ENCODE measurements at regions not wholly inside any gene's neighbourhood (a gene's known extent, or its start where the extent isn't known, plus 50 kb on each side); places are given as distances from the start of the nearest gene placed in this dataset.

DNA sequence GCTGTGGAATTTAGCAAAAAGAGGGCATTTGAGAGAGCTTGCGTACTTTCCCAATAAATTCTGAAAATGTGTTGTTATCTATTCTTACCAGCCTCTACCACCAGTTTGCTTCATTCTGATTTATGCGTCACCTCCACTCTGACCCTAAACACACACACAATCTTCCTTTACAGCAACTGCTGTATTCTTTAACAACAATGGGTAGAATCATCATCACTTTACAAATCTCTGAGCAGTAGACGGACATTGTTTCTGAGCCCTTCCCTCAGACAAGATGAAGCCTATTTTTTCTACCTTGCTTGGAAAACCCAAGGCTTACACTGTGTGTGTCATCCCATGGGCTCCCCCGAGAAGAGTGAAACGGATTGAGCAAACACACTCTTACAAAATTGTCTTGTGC, 83.1 kb upstream of the RASA1 start:
- no peaks in the 10 kb centered on the region for H3K27me3 ChIP-seq
- no peak overlapping the region for H3K27ac ChIP-seq

GRCh38 chr5:87185838-87186237, 81.8 kb upstream of the RASA1 start:
- no peak for DNase-seq (ENCODE audit: low read depth in 1 of 2, low spot score in 1 of 2)
- no peaks in the 10 kb centered on the region for H3K36me3 ChIP-seq
- TF ChIP-seq, protein P1, sequence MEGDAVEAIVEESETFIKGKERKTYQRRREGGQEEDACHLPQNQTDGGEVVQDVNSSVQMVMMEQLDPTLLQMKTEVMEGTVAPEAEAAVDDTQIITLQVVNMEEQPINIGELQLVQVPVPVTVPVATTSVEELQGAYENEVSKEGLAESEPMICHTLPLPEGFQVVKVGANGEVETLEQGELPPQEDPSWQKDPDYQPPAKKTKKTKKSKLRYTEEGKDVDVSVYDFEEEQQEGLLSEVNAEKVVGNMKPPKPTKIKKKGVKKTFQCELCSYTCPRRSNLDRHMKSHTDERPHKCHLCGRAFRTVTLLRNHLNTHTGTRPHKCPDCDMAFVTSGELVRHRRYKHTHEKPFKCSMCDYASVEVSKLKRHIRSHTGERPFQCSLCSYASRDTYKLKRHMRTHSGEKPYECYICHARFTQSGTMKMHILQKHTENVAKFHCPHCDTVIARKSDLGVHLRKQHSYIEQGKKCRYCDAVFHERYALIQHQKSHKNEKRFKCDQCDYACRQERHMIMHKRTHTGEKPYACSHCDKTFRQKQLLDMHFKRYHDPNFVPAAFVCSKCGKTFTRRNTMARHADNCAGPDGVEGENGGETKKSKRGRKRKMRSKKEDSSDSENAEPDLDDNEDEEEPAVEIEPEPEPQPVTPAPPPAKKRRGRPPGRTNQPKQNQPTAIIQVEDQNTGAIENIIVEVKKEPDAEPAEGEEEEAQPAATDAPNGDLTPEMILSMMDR (IDR thresholded peaks at IDR 0.05; ENCODE audit: low read depth, low read length): no peak
- no peak overlapping the region for H3K27ac ChIP-seq
- H3K9me3 ChIP-seq (ENCODE audit: low read depth): no peaks in the 10 kb centered on the region
- no peaks in the 10 kb centered on the region for H3K4me1 ChIP-seq (ENCODE audit: low read depth)
- H3K27me3 ChIP-seq: no peaks in the 10 kb centered on the region
- no peak overlapping the region for H3K4me3 ChIP-seq

More for the DNA sequence above, 83.1 kb upstream of the RASA1 start:
- Histone ChIP-seq H3K4me1 (ENCODE audit: low read depth) (no peaks in the 10 kb centered on the region), H3K9me3 (ENCODE audit: low read depth) (no peaks in the 10 kb centered on the region), H3K4me3 (no peak overlapping the region), H3K36me3 (no peaks in the 10 kb centered on the region)
- TF ChIP-seq, protein P1 (IDR thresholded peaks at IDR 0.05; ENCODE audit: low read depth, low read length): no peak
- DNase-seq (ENCODE audit: low read depth in 1 of 2, low spot score in 1 of 2): no peak

DNA sequence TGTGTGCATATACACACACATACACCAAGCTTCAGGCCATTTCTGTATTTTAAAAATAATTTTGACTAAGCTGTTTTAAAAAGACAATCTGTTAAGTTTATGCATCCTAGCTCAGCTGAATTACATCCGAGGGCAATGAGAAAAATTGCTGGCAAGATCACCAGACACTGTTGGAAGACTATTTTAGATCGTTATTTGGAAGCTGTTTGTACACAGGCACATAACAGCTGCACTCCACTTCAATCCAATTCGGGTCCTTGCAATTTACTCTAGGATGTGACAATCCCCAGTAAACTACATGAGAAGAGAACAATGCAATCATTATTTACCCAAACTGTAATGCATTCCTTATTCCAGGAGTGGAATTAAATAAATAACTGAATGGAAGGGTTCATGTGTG, 79.3 kb upstream of the RASA1 start:
- DNase-seq (ENCODE audit: low read depth in 1 of 2, low spot score in 1 of 2): no peak
- Histone ChIP-seq H3K27ac (no peak overlapping the region), H3K4me3 (no peak overlapping the region), H3K36me3 (no peaks in the 10 kb centered on the region), H3K4me1 (ENCODE audit: low read depth) (no peaks in the 10 kb centered on the region), H3K9me3 (ENCODE audit: low read depth) (no peaks in the 10 kb centered on the region), H3K27me3 (no peaks in the 10 kb centered on the region)
- TF ChIP-seq, protein P1 (IDR thresholded peaks at IDR 0.05; ENCODE audit: low read depth, low read length): no peak

- H3K27me3 ChIP-seq: no peaks in the 10 kb centered on the region
- H3K36me3 ChIP-seq: no peaks in the 10 kb centered on the region
- no peak for DNase-seq (ENCODE audit: low read depth in 1 of 2, low spot score in 1 of 2)
- no peak overlapping the region for H3K27ac ChIP-seq
- TF ChIP-seq, protein P1 (IDR thresholded peaks at IDR 0.05; ENCODE audit: low read depth, low read length): no peak
- H3K4me1 ChIP-seq (ENCODE audit: low read depth): no peaks in the 10 kb centered on the region
- H3K9me3 ChIP-seq (ENCODE audit: low read depth): no peaks in the 10 kb centered on the region
- no peak overlapping the region for H3K4me3 ChIP-seq
Measured at GRCh38 chr5:87190041-87190440, 77.6 kb upstream of the RASA1 start.

- no peaks in the 10 kb centered on the region for H3K4me1 ChIP-seq (ENCODE audit: low read depth)
- TF ChIP-seq, protein P1 (IDR thresholded peaks at IDR 0.05; ENCODE audit: low read depth, low read length): no peak
- H3K36me3 ChIP-seq: no peaks in the 10 kb centered on the region
- H3K9me3 ChIP-seq (ENCODE audit: low read depth): no peaks in the 10 kb centered on the region
- H3K27ac ChIP-seq: no peak overlapping the region
- no peak overlapping the region for H3K4me3 ChIP-seq
- DNase-seq (ENCODE audit: low read depth in 1 of 2, low spot score in 1 of 2): no peak
- no peaks in the 10 kb centered on the region for H3K27me3 ChIP-seq
Measured at GRCh38 chr5:87190687-87191086, 77.0 kb upstream of the RASA1 start.

DNA sequence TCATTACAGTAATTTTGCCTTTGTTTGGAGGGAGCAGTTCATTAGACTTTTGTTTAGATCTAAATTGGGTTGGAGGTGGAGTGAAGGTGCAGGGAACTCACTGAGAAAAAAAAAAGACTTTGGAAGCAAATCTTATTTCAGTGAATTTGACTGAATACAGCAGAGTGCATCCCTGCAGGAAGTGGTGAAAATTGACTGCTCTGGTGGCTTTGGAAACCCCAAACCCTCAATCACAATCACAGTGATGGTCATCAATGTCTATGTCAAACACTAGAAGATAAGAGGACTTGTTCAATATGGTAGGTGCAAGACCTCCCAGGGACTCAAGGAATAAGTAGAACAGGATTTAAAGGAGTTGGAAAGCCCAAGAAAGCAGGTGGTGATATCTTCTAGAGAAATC, 76.0 kb upstream of the RASA1 start:
- H3K9me3 ChIP-seq (ENCODE audit: low read depth): no peaks in the 10 kb centered on the region
- DNase-seq (ENCODE audit: low read depth in 1 of 2, low spot score in 1 of 2): no peak
- no peaks in the 10 kb centered on the region for H3K36me3 ChIP-seq
- H3K27ac ChIP-seq: no peak overlapping the region
- H3K4me1 ChIP-seq (ENCODE audit: low read depth): no peaks in the 10 kb centered on the region
- no peaks in the 10 kb centered on the region for H3K27me3 ChIP-seq
- no peak overlapping the region for H3K4me3 ChIP-seq
- TF ChIP-seq, protein P1 (IDR thresholded peaks at IDR 0.05; ENCODE audit: low read depth, low read length): no peak

Measured in cardiac muscle cell (in vitro differentiated cells and primary cell).